PC-9 (cell line): ENCODE measurements at regions not wholly inside any gene's neighbourhood (a gene's known extent, or its start where the extent isn't known, plus 50 kb on each side); places are given as distances from the start of the nearest gene placed in this dataset.

Experiments used
- BruUV-seq: library from RNA; stranded (reverse); fragments of 400-500 nt; replicated peaks from 2 replicates; lab custom pipeline; 2021; lab: Mats Ljungman, UMichigan
- CTCF ChIA-PET: fragments of 300-600 bp; sonication (Branson Sonifier 250); formaldehyde crosslinking; loops from one replicate; lab custom pipeline; 2022; ENCODE audit warnings: antibody characterized with exemption; lab: Charles Lee
- POLR2A ChIA-PET: fragments of 300-600 bp; sonication (Branson Sonifier 250); formaldehyde crosslinking; loops from one replicate; lab custom pipeline; 2022; ENCODE audit warnings: antibody characterized with exemption; ENCODE audit not compliant: unreplicated experiment; lab: Charles Lee
- DNase-seq, 2 experiments: peaks; one replicate each; pipeline versions ENCODE4 v3.0.0 to v3.0.0-alpha.2; 2015 to 2022; ENCODE audit warnings: mixed read lengths in 1 of 2
- H2AFZ ChIP-seq: fragments of 200-600 bp; sonication (generic); 2 replicates; pipeline ENCODE4 v1.8.1; 2017; ENCODE audit warnings: antibody characterized with exemption
- H3F3A ChIP-seq: fragments of 200-600 bp; sonication (generic); 2 replicates; pipeline ENCODE4 v1.8.1; 2017; ENCODE audit warnings: antibody characterized with exemption, mild to moderate bottlenecking, low read depth; ENCODE audit not compliant: insufficient read depth
- H3K27ac ChIP-seq: fragments of 200-600 bp; sonication (generic); 2 replicates; pipeline ENCODE4 v1.6.1; 2016; ENCODE audit warnings: mixed run types
- H3K27me3 ChIP-seq: fragments of 200-600 bp; sonication (generic); 2 replicates; pipeline ENCODE4 v1.6.1; 2016; ENCODE audit warnings: low read depth, mixed run types; ENCODE audit not compliant: insufficient read depth
- H3K36me3 ChIP-seq: fragments of 200-600 bp; sonication (generic); 2 replicates; pipeline ENCODE4 v1.6.1; 2016; ENCODE audit warnings: low read depth, mixed run types
- H3K4me1 ChIP-seq: fragments of 200-600 bp; sonication (generic); replicated peaks from 2 replicates; pipeline ENCODE4 v1.6.1; 2016; ENCODE audit warnings: mixed run types; ENCODE audit not compliant: insufficient read depth
- H3K4me2 ChIP-seq: fragments of 200-600 bp; sonication (generic); 2 replicates; pipeline ENCODE4 v1.6.1; 2017; ENCODE audit warnings: mixed run types
- H3K4me3 ChIP-seq: fragments of 200-600 bp; sonication (generic); 2 replicates; pipeline ENCODE4 v1.6.1; 2016; ENCODE audit warnings: mixed run types
- H3K79me2 ChIP-seq: fragments of 200-600 bp; sonication (generic); 2 replicates; pipeline ENCODE4 v1.6.1; 2017; ENCODE audit warnings: low read depth, mixed run types
- H3K9me2 ChIP-seq: fragments of 200-600 bp; sonication (generic); 2 replicates; pipeline ENCODE4 v1.8.1; 2017; ENCODE audit warnings: mild to moderate bottlenecking; ENCODE audit not compliant: insufficient read depth
- H3K9me3 ChIP-seq: fragments of 200-600 bp; sonication (generic); 2 replicates; pipeline ENCODE4 v1.8.1; 2016; ENCODE audit warnings: low read depth; ENCODE audit not compliant: insufficient read depth
- H4K20me1 ChIP-seq: fragments of 200-600 bp; sonication (generic); 2 replicates; pipeline ENCODE4 v1.8.1; 2017; ENCODE audit not compliant: insufficient read depth
- EZH2 ChIP-seq: fragments of 200-600 bp; sonication (generic); IDR thresholded peaks from 2 replicates; pipeline ENCODE4 v1.8.0; 2017; ENCODE audit warnings: antibody characterized with exemption, low read depth
- intact Hi-C: fragments of 100-400 bp; cut with micrococcal nuclease; formaldehyde crosslinking; loops from one replicate; pipeline ENCODE4 v1.10.0; 2022; ENCODE audit not compliant: unreplicated experiment
- TF ChIP-seq, protein P1 (sequence below): fragments of 200-600 bp; sonication (generic); conservative IDR thresholded peaks from 2 replicates; pipeline ENCODE4 v1.6.1; 2017; ENCODE audit warnings: mixed run types, antibody characterized with exemption, mild to moderate bottlenecking, moderate library complexity

DNA sequence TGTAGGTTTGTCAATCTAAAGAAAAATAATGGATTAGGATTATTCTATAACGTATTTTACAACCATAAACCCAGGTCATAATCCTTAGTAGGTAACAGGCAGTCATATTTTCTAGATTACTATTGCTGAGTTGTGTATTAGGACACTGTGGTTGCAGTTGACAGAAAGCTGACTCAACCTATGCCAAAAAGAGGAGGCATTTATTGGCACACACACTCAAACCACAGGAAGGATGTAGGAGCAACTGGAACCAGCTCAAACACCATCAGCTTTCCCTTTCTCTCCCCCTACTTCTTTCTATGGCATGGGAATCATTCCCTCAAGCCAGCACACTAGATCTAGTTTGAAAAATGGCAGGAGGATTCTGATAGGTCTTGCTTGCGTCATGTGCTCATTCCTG, 136.4 kb upstream of the FAM9C start:
- peak in 1 of 2 experiments; percentile 34 for DNase-seq
- Histone ChIP-seq H3K36me3 (no peaks in the 10 kb centered on the region), H3K79me2 (no peaks in the 10 kb centered on the region), H4K20me1 (no peaks in the 10 kb centered on the region), H3K4me2 (no peak overlapping the region), H3K27ac (0 out of 2 replicates have a peak overlapping the region, but pooled peaks have one; percentile 9), H3F3A (no peaks in the 10 kb centered on the region), H3K9me2 (no peaks in the 10 kb centered on the region), H2AFZ (no peak overlapping the region), H3K4me1 (no peaks in the 10 kb centered on the region), H3K27me3 (no peaks in the 10 kb centered on the region), H3K9me3 (no peaks in the 10 kb centered on the region), H3K4me3 (no peak overlapping the region)
- POLR2A ChIA-PET, result no interaction called here
- BruUV-seq, result no TSS peak
- intact Hi-C loops, result no loop called here
- CTCF ChIA-PET, result no interaction called here
- TF ChIP-seq, protein P1, sequence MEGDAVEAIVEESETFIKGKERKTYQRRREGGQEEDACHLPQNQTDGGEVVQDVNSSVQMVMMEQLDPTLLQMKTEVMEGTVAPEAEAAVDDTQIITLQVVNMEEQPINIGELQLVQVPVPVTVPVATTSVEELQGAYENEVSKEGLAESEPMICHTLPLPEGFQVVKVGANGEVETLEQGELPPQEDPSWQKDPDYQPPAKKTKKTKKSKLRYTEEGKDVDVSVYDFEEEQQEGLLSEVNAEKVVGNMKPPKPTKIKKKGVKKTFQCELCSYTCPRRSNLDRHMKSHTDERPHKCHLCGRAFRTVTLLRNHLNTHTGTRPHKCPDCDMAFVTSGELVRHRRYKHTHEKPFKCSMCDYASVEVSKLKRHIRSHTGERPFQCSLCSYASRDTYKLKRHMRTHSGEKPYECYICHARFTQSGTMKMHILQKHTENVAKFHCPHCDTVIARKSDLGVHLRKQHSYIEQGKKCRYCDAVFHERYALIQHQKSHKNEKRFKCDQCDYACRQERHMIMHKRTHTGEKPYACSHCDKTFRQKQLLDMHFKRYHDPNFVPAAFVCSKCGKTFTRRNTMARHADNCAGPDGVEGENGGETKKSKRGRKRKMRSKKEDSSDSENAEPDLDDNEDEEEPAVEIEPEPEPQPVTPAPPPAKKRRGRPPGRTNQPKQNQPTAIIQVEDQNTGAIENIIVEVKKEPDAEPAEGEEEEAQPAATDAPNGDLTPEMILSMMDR, result no peak
- TF ChIP-seq EZH2, result no peak

DNA sequence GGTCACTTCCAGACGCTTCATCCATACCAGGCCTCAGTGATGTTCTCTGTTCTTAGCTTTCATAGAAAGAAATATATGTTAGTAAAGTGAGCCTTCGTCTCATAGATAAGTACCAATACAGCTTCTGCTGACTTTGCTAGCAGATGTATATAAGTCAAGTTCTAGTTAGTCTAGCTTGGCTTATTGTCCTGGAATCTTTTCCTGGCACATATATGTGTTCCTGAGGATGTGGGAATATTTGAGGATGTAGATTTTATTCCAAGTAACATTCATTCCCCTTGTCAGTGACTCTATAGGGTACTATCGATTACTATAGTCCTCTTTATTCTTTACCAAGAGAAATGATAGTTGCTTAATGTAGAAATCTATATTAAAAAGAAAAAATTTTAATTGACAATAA, 135.2 kb upstream of the FAM9C start:
- ChIA-PET POLR2A (no interaction called here), CTCF (no interaction called here)
- Histone ChIP-seq H2AFZ (no peak overlapping the region), H3K4me1 (no peaks in the 10 kb centered on the region), H3K4me3 (no peak overlapping the region), H4K20me1 (no peaks in the 10 kb centered on the region), H3K79me2 (no peaks in the 10 kb centered on the region), H3F3A (no peaks in the 10 kb centered on the region), H3K4me2 (no peak overlapping the region), H3K36me3 (no peaks in the 10 kb centered on the region), H3K27ac (no peak overlapping the region), H3K27me3 (no peaks in the 10 kb centered on the region), H3K9me3 (no peaks in the 10 kb centered on the region), H3K9me2 (no peaks in the 10 kb centered on the region)
- TF ChIP-seq, protein P1, result no peak
- no peak for TF ChIP-seq EZH2
- no peak for DNase-seq
- BruUV-seq, result no TSS peak
- intact Hi-C loops, result no loop called here

DNA sequence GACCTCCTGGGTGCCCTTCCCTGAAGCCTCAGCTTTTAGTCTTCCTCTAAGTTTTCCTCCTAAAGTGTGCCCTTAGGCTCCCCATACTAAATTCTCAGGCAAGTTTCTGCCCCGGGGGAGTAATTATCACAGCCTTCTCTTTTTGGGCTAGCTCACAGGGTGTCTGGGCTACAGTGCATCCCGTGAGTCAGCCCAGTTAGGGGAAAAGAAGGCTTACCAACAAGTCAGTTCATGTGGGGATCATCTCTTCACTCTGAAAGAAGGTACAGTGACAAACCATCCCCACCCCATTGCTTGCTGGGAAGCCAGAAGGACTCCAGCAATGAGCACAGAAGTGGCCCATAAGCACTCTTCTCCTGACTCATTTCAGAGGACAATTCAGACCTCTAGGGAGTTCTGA, 134.7 kb upstream of the FAM9C start:
- Histone ChIP-seq H3K4me2 (no peak overlapping the region), H3K4me1 (no peaks in the 10 kb centered on the region), H4K20me1 (no peaks in the 10 kb centered on the region), H3K36me3 (no peaks in the 10 kb centered on the region), H3K79me2 (no peaks in the 10 kb centered on the region), H3K9me2 (no peaks in the 10 kb centered on the region), H3K27me3 (no peaks in the 10 kb centered on the region), H3K27ac (no peak overlapping the region), H2AFZ (no peak overlapping the region), H3K4me3 (no peak overlapping the region), H3F3A (no peaks in the 10 kb centered on the region), H3K9me3 (no peaks in the 10 kb centered on the region)
- intact Hi-C loops, result no loop called here
- ChIA-PET CTCF (no interaction called here), POLR2A (no interaction called here)
- DNase-seq, result no peak
- no TSS peak for BruUV-seq
- TF ChIP-seq, protein P1, result no peak
- TF ChIP-seq EZH2, result no peak
